DOHH2 (cell line): ENCODE measurements at regions not wholly inside any gene's neighbourhood (a gene's known extent, or its start where the extent isn't known, plus 50 kb on each side); places are given as distances from the start of the nearest gene placed in this dataset.

Source experiments
- H3F3A ChIP-seq: fragments of 200-600 bp; sonication (generic), shearing (Covaris generic); 2 replicates; pipeline ENCODE4 v1.6.0; 2016; ENCODE audit warnings: antibody characterized with exemption, mild to moderate bottlenecking; ENCODE audit not compliant: control insufficient read depth, insufficient read depth
- H3K27ac ChIP-seq: fragments of 200-600 bp; sonication (generic); 2 replicates; pipeline ENCODE4 v1.5.1; 2014; ENCODE audit warnings: low read depth, mild to moderate bottlenecking, low read length, moderate library complexity
- H3K27me3 ChIP-seq: fragments of 200-600 bp; sonication (generic); 2 replicates; pipeline ENCODE4 v1.6.1; 2014; ENCODE audit warnings: mild to moderate bottlenecking, low read length, mixed read lengths; ENCODE audit not compliant: control insufficient read depth
- H3K36me3 ChIP-seq: fragments of 200-600 bp; sonication (generic); 2 replicates; pipeline ENCODE4 v1.6.1; 2014; ENCODE audit warnings: mild to moderate bottlenecking, low read length, moderate library complexity, mixed read lengths; ENCODE audit not compliant: control insufficient read depth
- H3K4me1 ChIP-seq: fragments of 200-600 bp; sonication (generic); 2 replicates; pipeline ENCODE4 v1.6.1; 2014; ENCODE audit warnings: mild to moderate bottlenecking, low read length, mixed read lengths; ENCODE audit not compliant: control insufficient read depth
- H3K4me2 ChIP-seq: fragments of 200-600 bp; sonication (generic); 2 replicates; pipeline ENCODE4 v1.6.0; 2014; ENCODE audit warnings: mild to moderate bottlenecking, low read length, moderate library complexity
- H3K4me3 ChIP-seq: fragments of 200-600 bp; sonication (generic); 2 replicates; pipeline ENCODE4 v1.5.1; 2014; ENCODE audit warnings: mild to moderate bottlenecking, low read length, mixed read lengths
- H3K79me2 ChIP-seq: fragments of 200-600 bp; sonication (generic); 2 replicates; pipeline ENCODE4 v1.6.1; 2014; ENCODE audit warnings: mild to moderate bottlenecking, low read length, mixed read lengths; ENCODE audit not compliant: control insufficient read depth
- H3K9me2 ChIP-seq: fragments of 200-600 bp; sonication (generic); replicated peaks from 2 replicates; pipeline ENCODE4 v1.6.1; 2014; ENCODE audit warnings: mild to moderate bottlenecking, low read length, mixed read lengths; ENCODE audit not compliant: control insufficient read depth
- H3K9me3 ChIP-seq: fragments of 200-600 bp; sonication (generic); 2 replicates; pipeline ENCODE4 v1.6.1; 2014; ENCODE audit warnings: antibody characterized with exemption, low read length, mixed read lengths; ENCODE audit not compliant: control insufficient read depth, insufficient read depth
- H4K20me1 ChIP-seq: fragments of 200-600 bp; sonication (generic); 2 replicates; pipeline ENCODE4 v1.6.0; 2014; ENCODE audit warnings: low read depth, mild to moderate bottlenecking, antibody characterized with exemption, low read length, moderate library complexity; ENCODE audit not compliant: control insufficient read depth, insufficient read depth
- EZH2phosphoT487 ChIP-seq: fragments of 200-600 bp; sonication (generic); IDR thresholded peaks from 2 replicates; pipeline ENCODE4 v1.6.1; 2017; ENCODE audit warnings: borderline replicate concordance, mild to moderate bottlenecking, antibody characterized with exemption, low read length, moderate library complexity, mixed read lengths
- TF ChIP-seq, protein P1 (sequence below): fragments of 200-600 bp; sonication (generic); IDR thresholded peaks from one replicate; pipeline ENCODE4 v1.5.1; 2014; ENCODE audit warnings: antibody characterized with exemption, mild to moderate bottlenecking, low read depth, low read length; ENCODE audit not compliant: poor library complexity, severe bottlenecking

DNA sequence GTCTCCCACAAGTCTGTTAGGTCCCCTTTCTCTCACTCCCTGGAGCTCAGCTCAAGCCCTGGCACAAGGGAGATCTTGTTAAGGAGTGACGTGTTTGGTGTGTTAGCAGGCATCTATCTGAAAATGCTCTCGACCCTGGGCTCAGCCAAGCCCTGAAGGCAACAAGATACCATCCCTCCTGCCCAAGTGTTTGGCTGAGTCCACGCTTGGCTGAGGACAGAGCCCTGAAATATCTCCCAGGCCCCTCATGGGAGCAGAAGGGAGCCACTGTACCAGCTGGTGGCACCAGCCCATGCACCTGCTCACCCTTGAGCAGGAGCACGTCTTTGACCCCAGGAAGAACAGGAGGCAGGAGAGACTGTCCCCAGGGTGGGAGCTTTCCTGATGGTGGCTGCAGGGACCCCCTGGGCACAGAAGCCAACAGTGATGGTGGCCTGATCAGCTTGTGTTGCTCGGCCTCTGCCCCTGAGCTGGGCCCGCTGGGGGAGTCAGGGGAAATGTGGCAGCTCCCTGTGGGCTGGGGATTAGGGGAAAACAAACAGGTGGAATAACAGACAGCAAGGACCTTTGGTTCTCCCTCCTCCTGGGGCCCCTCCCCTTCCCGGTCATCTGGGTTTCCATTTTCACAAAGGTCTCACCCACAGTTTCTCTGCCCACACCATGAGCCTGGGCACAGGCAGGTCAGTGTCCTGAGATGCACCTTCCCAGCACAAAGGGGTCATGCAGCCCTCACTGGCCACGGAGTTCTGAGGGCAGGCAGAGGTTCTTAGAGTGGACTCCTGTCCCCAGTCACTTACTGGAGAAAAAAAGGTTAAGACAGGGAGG is 91.6 kb downstream of the RHOB start:
- H3K4me1 ChIP-seq = no peaks in the 10 kb centered on the region
- H3K79me2 ChIP-seq = no peaks in the 10 kb centered on the region
- no peaks in the 10 kb centered on the region for H3K9me3 ChIP-seq
- H3K9me2 ChIP-seq = no peaks in the 10 kb centered on the region
- H3K36me3 ChIP-seq = no peaks in the 10 kb centered on the region
- H4K20me1 ChIP-seq = no peaks in the 10 kb centered on the region
- no peaks in the 10 kb centered on the region; the same call in 1 of the 2 replicates for H3K27me3 ChIP-seq
- H3K4me2 ChIP-seq = no peak overlapping the region
- H3K27ac ChIP-seq = no peak overlapping the region
- H3K4me3 ChIP-seq = no peak overlapping the region
- TF ChIP-seq, protein P1, sequence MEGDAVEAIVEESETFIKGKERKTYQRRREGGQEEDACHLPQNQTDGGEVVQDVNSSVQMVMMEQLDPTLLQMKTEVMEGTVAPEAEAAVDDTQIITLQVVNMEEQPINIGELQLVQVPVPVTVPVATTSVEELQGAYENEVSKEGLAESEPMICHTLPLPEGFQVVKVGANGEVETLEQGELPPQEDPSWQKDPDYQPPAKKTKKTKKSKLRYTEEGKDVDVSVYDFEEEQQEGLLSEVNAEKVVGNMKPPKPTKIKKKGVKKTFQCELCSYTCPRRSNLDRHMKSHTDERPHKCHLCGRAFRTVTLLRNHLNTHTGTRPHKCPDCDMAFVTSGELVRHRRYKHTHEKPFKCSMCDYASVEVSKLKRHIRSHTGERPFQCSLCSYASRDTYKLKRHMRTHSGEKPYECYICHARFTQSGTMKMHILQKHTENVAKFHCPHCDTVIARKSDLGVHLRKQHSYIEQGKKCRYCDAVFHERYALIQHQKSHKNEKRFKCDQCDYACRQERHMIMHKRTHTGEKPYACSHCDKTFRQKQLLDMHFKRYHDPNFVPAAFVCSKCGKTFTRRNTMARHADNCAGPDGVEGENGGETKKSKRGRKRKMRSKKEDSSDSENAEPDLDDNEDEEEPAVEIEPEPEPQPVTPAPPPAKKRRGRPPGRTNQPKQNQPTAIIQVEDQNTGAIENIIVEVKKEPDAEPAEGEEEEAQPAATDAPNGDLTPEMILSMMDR = no peak
- TF ChIP-seq EZH2phosphoT487 = no peak
- H3F3A ChIP-seq = no peaks in the 10 kb centered on the region

DNA sequence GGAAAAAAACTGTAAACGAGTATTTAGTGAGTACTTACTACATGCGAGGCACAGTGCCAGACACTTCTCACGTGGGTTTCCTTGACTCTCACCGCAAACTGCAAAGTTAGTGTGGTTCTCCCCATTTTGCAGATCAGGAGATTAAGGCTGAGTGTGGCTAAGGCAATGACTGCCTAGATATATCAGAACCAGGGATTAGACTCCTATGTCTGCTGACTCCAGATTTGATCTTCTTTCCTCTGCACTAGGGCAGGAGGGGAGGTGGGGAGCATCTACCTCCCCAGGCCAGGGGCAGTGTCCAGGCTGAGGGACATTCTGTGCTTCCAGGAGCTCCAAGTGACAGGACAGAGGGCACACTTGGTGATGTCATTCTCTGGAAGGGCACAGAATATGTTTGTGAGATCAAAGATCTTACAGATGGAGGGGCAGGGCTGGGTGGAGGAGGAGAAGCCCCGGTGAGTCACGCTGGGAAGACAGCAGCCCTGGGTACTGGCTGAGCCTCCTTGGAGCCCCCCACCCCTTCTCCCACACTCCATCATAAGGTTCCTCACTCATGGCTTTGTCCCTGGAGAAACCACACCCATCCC is 92.4 kb downstream of the RHOB start:
- no peak overlapping the region for H3K4me2 ChIP-seq
- H3K9me3 ChIP-seq = no peaks in the 10 kb centered on the region
- H3K27ac ChIP-seq = no peak overlapping the region
- H3K4me1 ChIP-seq = no peaks in the 10 kb centered on the region
- no peaks in the 10 kb centered on the region for H3F3A ChIP-seq
- H3K36me3 ChIP-seq = no peaks in the 10 kb centered on the region
- H3K4me3 ChIP-seq = no peak overlapping the region
- H3K27me3 ChIP-seq = no peaks in the 10 kb centered on the region; the same call in 1 of the 2 replicates
- H4K20me1 ChIP-seq = no peaks in the 10 kb centered on the region
- H3K9me2 ChIP-seq = no peaks in the 10 kb centered on the region
- no peaks in the 10 kb centered on the region for H3K79me2 ChIP-seq
- no peak for TF ChIP-seq EZH2phosphoT487
- TF ChIP-seq, protein P1 = no peak

DNA sequence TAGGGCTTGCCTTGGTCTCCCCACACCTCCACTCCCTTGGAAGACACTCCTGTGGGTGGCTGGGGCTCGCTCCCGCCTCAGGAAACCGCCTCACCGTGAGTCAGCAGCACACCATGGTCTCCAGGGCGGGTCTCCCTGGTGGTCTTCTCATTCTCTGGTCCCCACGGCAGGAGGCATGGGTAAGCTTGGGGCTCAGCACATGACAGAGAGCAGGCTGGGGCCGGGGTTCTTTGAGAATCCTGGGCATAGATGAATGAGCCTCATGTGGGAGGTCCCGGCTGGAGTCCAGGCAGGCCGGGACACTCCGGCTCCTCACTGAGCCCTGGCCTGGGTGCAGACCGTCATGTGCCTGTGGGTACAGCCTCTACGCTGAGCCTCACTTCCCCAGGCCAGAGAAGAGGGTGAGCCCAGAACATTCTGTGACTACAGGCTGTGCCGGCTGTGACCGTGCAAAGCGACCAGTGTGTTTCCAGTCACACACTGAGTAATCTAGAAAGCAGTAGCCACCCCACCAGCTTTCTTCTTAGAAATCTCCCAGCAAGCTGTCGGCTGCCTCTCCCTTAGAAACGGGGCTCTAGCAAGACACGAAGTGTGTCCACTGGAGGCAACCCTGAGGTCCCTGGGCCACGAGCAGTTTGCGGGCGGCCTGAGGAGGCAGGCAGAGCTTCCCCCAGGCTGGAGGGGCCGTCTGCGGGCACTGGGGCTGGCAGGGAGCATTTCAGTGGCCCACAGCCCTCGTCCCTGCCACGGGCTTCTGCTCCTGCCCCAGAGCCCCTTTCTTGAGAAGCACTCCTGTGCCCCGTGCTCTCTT is 93.1 kb downstream of the RHOB start:
- Histone ChIP-seq H3K27ac (no peak overlapping the region), H3K9me2 (no peaks in the 10 kb centered on the region), H4K20me1 (no peaks in the 10 kb centered on the region), H3K79me2 (no peaks in the 10 kb centered on the region), H3K36me3 (no peaks in the 10 kb centered on the region), H3K4me1 (no peaks in the 10 kb centered on the region), H3K4me2 (no peak overlapping the region), H3K27me3 (no peaks in the 10 kb centered on the region; the same call in 1 of the 2 replicates), H3K4me3 (no peak overlapping the region), H3K9me3 (no peaks in the 10 kb centered on the region), H3F3A (no peaks in the 10 kb centered on the region)
- TF ChIP-seq, protein P1 = no peak
- TF ChIP-seq EZH2phosphoT487 = no peak
